Hematopoietic multipotent progenitor cell treated with erythropoietin and hydrocortisone succinate and interleukin-3 and kit ligand, for 17 days (in vitro differentiated cells): ENCODE measurements at regions not wholly inside any gene's neighbourhood (a gene's known extent, or its start where the extent isn't known, plus 50 kb on each side); places are given as distances from the start of the nearest gene placed in this dataset.
"Not testable (repeated sequence)": the region's sequence is repeated elsewhere in the genome, so short reads cannot be mapped to it uniquely, and the experiment has no call there.

Experiments used
- DNase-seq: peaks from one replicate; pipeline ENCODE4 v3.0.0-alpha.2; 2015; ENCODE audit warnings: low spot score

GRCh38 chr3:101998256-101998926, 149.1 kb downstream of the NFKBIZ start:
- no peak for DNase-seq

- no peak for DNase-seq
Observed at GRCh38 chr3:101999177-101999779, 150.0 kb downstream of the NFKBIZ start.

GRCh38 chr3:102000620-102001209, 151.4 kb downstream of the NFKBIZ start:
- no peak for DNase-seq

- DNase-seq, result no peak
Observed at GRCh38 chr3:102002056-102002455, 152.7 kb downstream of the NFKBIZ start.

GRCh38 chr3:102004561-102004960, 155.2 kb downstream of the NFKBIZ start:
- DNase-seq, result no peak

- DNase-seq, result no peak
Observed at GRCh38 chr3:102005551-102005950, 156.2 kb downstream of the NFKBIZ start.

- no peak for DNase-seq
Observed at GRCh38 chr3:102006812-102007485, 157.6 kb downstream of the NFKBIZ start.

- DNase-seq, result not testable (repeated sequence)
Observed at GRCh38 chr3:102008436-102008835, 159.1 kb downstream of the NFKBIZ start.

- DNase-seq, result no peak
Observed at GRCh38 chr3:102016417-102016816, 167.1 kb downstream of the NFKBIZ start.

- no peak for DNase-seq
Observed at GRCh38 chr3:102017784-102018183, 168.5 kb downstream of the NFKBIZ start.

GRCh38 chr3:102018551-102018950, 169.2 kb downstream of the NFKBIZ start:
- no peak for DNase-seq

GRCh38 chr3:102020735-102021134, 171.4 kb downstream of the NFKBIZ start:
- DNase-seq, result no peak

- DNase-seq, result no peak
Observed at GRCh38 chr3:102024270-102024904, 175.1 kb downstream of the NFKBIZ start.

GRCh38 chr3:102025606-102026270, 176.4 kb downstream of the NFKBIZ start:
- DNase-seq, result no peak

- no peak for DNase-seq
Observed at GRCh38 chr3:102026656-102027055, 177.3 kb downstream of the NFKBIZ start.

GRCh38 chr3:102030661-102031060, 181.3 kb downstream of the NFKBIZ start:
- no peak for DNase-seq

GRCh38 chr3:102031834-102032233, 182.5 kb downstream of the NFKBIZ start:
- no peak for DNase-seq

GRCh38 chr3:102032491-102033383, 183.4 kb downstream of the NFKBIZ start:
- DNase-seq, result no peak

- no peak for DNase-seq
Observed at GRCh38 chr3:102034639-102035451, 185.5 kb downstream of the NFKBIZ start.

GRCh38 chr3:102036017-102036416, 186.7 kb downstream of the NFKBIZ start:
- no peak for DNase-seq
